Prostate gland (tissue), 2 donors: ENCODE measurements at regions not wholly inside any gene's neighbourhood (a gene's known extent, or its start where the extent isn't known, plus 50 kb on each side); places are given as distances from the start of the nearest gene placed in this dataset.

Source experiments
- DNase-seq: peaks from one replicate; pipeline ENCODE4 v3.0.0-alpha.2; 2019; ENCODE audit warnings: low spot score
- H3K27ac ChIP-seq, 2 donors: fragments of 200-600 bp; sonication (generic); 2 replicates each; pipeline ENCODE4 v1.5.1; 2017 to 2019
- H3K27me3 ChIP-seq: fragments of 200-600 bp; sonication (generic); replicated peaks from 2 replicates; pipeline ENCODE4 v1.5.1; 2019; ENCODE audit not compliant: insufficient read depth
- H3K36me3 ChIP-seq, 2 donors: fragments of 200-600 bp; sonication (generic); 1 replicate in 1 of 2; 2 replicates in 1 of 2; pipeline versions ENCODE4 v1.5.1 to v1.8.1; 2017 to 2019
- H3K4me1 ChIP-seq: fragments of 200-600 bp; sonication (generic); replicated peaks from 2 replicates; pipeline ENCODE4 v1.5.1; 2019
- H3K4me3 ChIP-seq, 2 donors: fragments of 200-600 bp; sonication (generic); 2 replicates each; pipeline ENCODE4 v1.5.1; 2017 to 2019
- H3K9me3 ChIP-seq: fragments of 200-600 bp; sonication (generic); 2 replicates; pipeline ENCODE4 v1.5.1; 2017
- POLR2A ChIP-seq: fragments of 450-650 bp; IDR thresholded peaks from one replicate; pipeline ENCODE4 v1.6.1; 2016; ENCODE audit warnings: antibody characterized with exemption, mild to moderate bottlenecking
- POLR2AphosphoS5 ChIP-seq: sonication (generic); formaldehyde crosslinking; IDR thresholded peaks from one replicate; pipeline ENCODE4 v1.6.1; 2017; ENCODE audit warnings: antibody characterized with exemption
- WGBS: methylation state at CpG from one replicate; pipeline ENCODE4 v1.1.5; 2018; 5-methylcytosine and 5-hydroxymethylcytosine counted together
- intact Hi-C: fragments of 100-400 bp; cut with DNase I; formaldehyde crosslinking; loops from one replicate; pipeline ENCODE4 v1.14.2; 2022
- TF ChIP-seq, protein P1 (sequence below), 4 experiments: fragments of 200-600 bp in 2 of 4; fragments of 450-650 bp in 2 of 4; sonication (generic) in 2 of 4; IDR thresholded peaks; 1 replicate in 3 of 4; 2 replicates in 1 of 4; pipeline ENCODE4 v1.5.1; 2016 to 2019; ENCODE audit warnings: antibody characterized with exemption in 4 of 4, mild to moderate bottlenecking in 2 of 4, moderate library complexity in 2 of 4

DNA sequence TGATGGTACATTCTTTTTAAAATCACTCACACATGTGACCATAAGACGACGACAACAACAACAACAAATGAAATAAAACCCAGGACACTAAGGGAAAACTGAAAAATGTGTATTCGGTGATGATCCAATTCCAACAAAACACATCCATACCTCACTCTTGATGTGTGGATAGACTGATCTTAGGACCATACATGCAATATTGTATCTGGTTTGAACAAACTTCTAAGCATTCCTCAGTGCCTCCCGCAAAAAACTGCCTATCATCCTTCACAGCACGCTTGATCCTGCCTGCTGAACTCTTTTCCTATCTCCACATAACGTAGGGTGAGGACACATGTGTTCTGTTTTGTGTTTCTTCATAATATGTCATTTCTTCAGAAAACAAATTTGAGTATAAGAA, 415.2 kb downstream of the KCTD12 start:
- intact Hi-C loops = loop anchor here (5.0 to 10.0 kb wide), 2 partner anchors 434 to 774 kb away; no protein-coding TSS in a partner anchor
- Histone ChIP-seq H3K27ac (no peak overlapping the region), H3K36me3 (no peaks in the 10 kb centered on the region), H3K4me3 (no peak overlapping the region), H3K27me3 (no peaks in the 10 kb centered on the region), H3K4me1 (no peaks in the 10 kb centered on the region), H3K9me3 (no peaks in the 10 kb centered on the region)
- no peak for TF ChIP-seq POLR2AphosphoS5
- TF ChIP-seq POLR2A = no peak
- TF ChIP-seq, protein P1, sequence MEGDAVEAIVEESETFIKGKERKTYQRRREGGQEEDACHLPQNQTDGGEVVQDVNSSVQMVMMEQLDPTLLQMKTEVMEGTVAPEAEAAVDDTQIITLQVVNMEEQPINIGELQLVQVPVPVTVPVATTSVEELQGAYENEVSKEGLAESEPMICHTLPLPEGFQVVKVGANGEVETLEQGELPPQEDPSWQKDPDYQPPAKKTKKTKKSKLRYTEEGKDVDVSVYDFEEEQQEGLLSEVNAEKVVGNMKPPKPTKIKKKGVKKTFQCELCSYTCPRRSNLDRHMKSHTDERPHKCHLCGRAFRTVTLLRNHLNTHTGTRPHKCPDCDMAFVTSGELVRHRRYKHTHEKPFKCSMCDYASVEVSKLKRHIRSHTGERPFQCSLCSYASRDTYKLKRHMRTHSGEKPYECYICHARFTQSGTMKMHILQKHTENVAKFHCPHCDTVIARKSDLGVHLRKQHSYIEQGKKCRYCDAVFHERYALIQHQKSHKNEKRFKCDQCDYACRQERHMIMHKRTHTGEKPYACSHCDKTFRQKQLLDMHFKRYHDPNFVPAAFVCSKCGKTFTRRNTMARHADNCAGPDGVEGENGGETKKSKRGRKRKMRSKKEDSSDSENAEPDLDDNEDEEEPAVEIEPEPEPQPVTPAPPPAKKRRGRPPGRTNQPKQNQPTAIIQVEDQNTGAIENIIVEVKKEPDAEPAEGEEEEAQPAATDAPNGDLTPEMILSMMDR (IDR thresholded peaks at IDR 0.05) = no peak
- DNase-seq = no peak
- WGBS = 81% methylated on average over 6 of the region's 6 CpGs

DNA sequence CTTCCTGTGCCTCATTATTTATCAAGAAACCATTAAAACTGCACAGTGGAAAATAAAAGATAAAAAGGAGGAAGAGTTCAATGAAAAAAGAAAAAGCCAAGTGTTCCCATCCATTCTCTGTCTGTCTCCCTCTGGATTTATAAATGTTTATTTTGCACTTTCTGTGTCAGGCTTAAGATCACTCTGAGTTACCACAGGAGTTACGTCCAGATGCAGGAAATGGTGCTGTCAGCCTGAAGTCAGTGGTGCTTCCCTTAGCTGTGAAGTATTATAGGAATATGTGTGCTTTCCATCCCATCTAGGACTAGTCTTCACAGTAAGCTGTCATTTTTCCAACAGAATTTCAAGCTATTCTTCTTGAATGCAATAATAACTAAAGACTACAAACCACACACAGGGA, 420.2 kb downstream of the KCTD12 start:
- H3K27ac ChIP-seq = no peak overlapping the region
- 13% methylated on average over 1 of the region's 1 CpG for WGBS
- no peaks in the 10 kb centered on the region for H3K9me3 ChIP-seq
- no peak overlapping the region for H3K4me3 ChIP-seq
- intact Hi-C loops = no loop called here
- no peak for DNase-seq
- TF ChIP-seq, protein P1 (IDR thresholded peaks at IDR 0.05) = no peak
- TF ChIP-seq POLR2A (no peak), POLR2AphosphoS5 (no peak)
- H3K27me3 ChIP-seq = no peaks in the 10 kb centered on the region
- H3K4me1 ChIP-seq = no peaks in the 10 kb centered on the region
- H3K36me3 ChIP-seq = no peaks in the 10 kb centered on the region

DNA sequence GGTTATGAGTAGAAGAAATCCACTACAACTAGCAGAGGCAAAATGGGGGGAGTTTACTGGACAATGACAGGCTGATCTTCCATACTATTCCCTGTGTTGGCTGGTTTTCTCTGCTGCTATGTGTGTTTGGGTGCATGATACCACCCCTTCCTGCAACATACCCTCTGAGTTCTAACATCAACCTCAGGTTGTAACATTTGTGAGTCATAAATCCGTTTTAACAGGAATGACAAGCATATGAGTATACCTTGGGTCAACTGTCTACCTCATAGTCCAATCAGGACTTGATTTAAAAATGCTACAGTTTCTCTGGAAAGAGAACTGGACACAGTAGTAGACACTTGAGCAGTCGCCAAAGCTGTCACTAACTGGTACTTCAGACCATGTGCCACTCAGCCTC, 422.9 kb downstream of the KCTD12 start:
- DNase-seq = no peak
- WGBS = 85% methylated on average over 2 of the region's 2 CpGs
- intact Hi-C loops = no loop called here
- Histone ChIP-seq H3K27ac (no peak overlapping the region), H3K4me1 (no peaks in the 10 kb centered on the region), H3K9me3 (no peaks in the 10 kb centered on the region), H3K36me3 (no peaks in the 10 kb centered on the region), H3K4me3 (no peak overlapping the region), H3K27me3 (no peaks in the 10 kb centered on the region)
- TF ChIP-seq POLR2A = no peak
- TF ChIP-seq, protein P1 (IDR thresholded peaks at IDR 0.05) = no peak
- TF ChIP-seq POLR2AphosphoS5 = no peak

DNA sequence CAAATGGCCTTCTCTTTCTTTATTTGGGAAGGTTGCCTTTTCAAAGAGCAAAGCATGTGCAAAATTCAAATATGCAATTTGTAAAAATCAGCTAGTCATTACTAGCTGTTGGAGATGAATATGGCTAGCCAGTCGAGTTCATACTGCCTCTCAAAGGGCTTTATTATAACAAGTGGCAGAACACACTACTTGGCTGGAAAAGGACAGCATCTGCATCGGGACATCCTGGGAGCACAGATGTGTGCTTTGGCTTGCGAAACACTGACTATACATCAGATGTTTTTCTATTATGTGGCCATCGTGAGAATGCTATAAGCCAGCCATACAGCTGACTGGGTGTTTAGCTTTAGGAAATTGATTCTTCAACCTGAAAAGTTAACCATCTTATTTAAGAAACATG, 424.2 kb downstream of the KCTD12 start:
- TF ChIP-seq, protein P1 (IDR thresholded peaks at IDR 0.05) = no peak
- no peak for TF ChIP-seq POLR2AphosphoS5
- H3K9me3 ChIP-seq = no peaks in the 10 kb centered on the region
- H3K4me3 ChIP-seq = no peak overlapping the region
- WGBS = 62% methylated on average over 4 of the region's 4 CpGs
- no peaks in the 10 kb centered on the region for H3K36me3 ChIP-seq
- intact Hi-C loops = no loop called here
- H3K27me3 ChIP-seq = no peaks in the 10 kb centered on the region
- no peak overlapping the region for H3K27ac ChIP-seq
- no peak for DNase-seq
- H3K4me1 ChIP-seq = no peaks in the 10 kb centered on the region

DNA sequence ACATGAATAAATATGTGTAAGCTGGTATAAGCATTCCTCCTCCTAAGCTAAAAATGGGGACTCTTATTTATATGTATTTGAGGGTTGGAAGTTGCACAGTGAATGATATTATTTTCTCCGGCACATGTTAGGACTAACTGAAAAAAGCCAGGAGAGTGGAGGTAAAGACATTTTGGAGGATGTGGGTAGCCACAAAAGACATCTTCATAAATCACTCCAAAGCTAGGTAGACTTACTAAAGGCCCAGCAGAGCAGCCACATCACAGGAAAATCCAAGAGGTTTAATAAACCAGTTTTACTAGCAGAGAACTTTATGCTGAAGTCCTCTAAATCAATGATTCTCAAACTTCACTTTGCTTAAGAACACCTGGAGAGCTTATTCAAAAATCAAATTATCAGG, 424.7 kb downstream of the KCTD12 start:
- H3K9me3 ChIP-seq = no peaks in the 10 kb centered on the region
- WGBS = 83% methylated on average over 1 of the region's 1 CpG
- H3K27ac ChIP-seq = no peak overlapping the region
- intact Hi-C loops = no loop called here
- no peaks in the 10 kb centered on the region for H3K36me3 ChIP-seq
- no peaks in the 10 kb centered on the region for H3K4me1 ChIP-seq
- TF ChIP-seq, protein P1 (IDR thresholded peaks at IDR 0.05) = no peak
- TF ChIP-seq POLR2AphosphoS5 (no peak), POLR2A (no peak)
- H3K4me3 ChIP-seq = no peak overlapping the region
- no peak for DNase-seq
- H3K27me3 ChIP-seq = no peaks in the 10 kb centered on the region
